Osteoblast (primary cell): ENCODE measurements at regions not wholly inside any gene's neighbourhood (a gene's known extent, or its start where the extent isn't known, plus 50 kb on each side); places are given as distances from the start of the nearest gene placed in this dataset.

Experiments
- DNase-seq: peaks from one replicate; pipeline ENCODE4 v3.0.0; 2011; ENCODE audit warnings: low spot score, mixed read lengths; ENCODE audit not compliant: insufficient read length; ENCODE audit errors: missing footprints
- H2AFZ ChIP-seq: 2 replicates; pipeline ENCODE4 v1.6.0; 2011; ENCODE audit warnings: mild to moderate bottlenecking, low read length
- H3K27ac ChIP-seq: 2 replicates; pipeline ENCODE4 v1.5.1; 2011; ENCODE audit warnings: mild to moderate bottlenecking, low read depth, low read length, moderate library complexity
- H3K27me3 ChIP-seq: 2 replicates; pipeline ENCODE4 v1.6.0; 2012; ENCODE audit warnings: mild to moderate bottlenecking, control low read depth, inconsistent platforms, low read length, moderate library complexity; ENCODE audit not compliant: insufficient read depth
- H3K36me3 ChIP-seq: 2 replicates; pipeline ENCODE4 v1.5.1; 2011; ENCODE audit warnings: mild to moderate bottlenecking, low read length, control low read depth, moderate library complexity; ENCODE audit not compliant: insufficient read depth
- H3K4me1 ChIP-seq: 2 replicates; pipeline ENCODE4 v1.5.1; 2011; ENCODE audit warnings: mild to moderate bottlenecking, low read length, control low read depth, moderate library complexity; ENCODE audit not compliant: insufficient read depth
- H3K4me2 ChIP-seq: 2 replicates; pipeline ENCODE4 v1.6.0; 2011; ENCODE audit warnings: mild to moderate bottlenecking, low read length; ENCODE audit not compliant: insufficient read depth
- H3K4me3 ChIP-seq: fragments of 200-600 bp; sonication (generic); 3 replicates; pipeline ENCODE4 v1.5.1; 2012; ENCODE audit warnings: mild to moderate bottlenecking, low read length, inconsistent platforms; ENCODE audit not compliant: insufficient read depth
- H3K79me2 ChIP-seq: 2 replicates; pipeline ENCODE4 v1.6.0; 2012; ENCODE audit warnings: mild to moderate bottlenecking, low read length, control low read depth, inconsistent platforms; ENCODE audit not compliant: insufficient read depth
- H3K9me3 ChIP-seq: 2 replicates; pipeline ENCODE4 v1.5.1; 2011; ENCODE audit warnings: low read depth, low read length, control low read depth
- H4K20me1 ChIP-seq: 2 replicates; pipeline ENCODE4 v1.6.0; 2012; ENCODE audit warnings: mild to moderate bottlenecking, low read length, control low read depth; ENCODE audit not compliant: insufficient read depth
- CTCF ChIP-seq: IDR thresholded peaks from 2 replicates; pipeline ENCODE4 v1.5.1; 2011; ENCODE audit warnings: mild to moderate bottlenecking, low read depth, low read length, moderate library complexity; ENCODE audit errors: extremely low read depth

GRCh38 chr2:217632043-217632442 is 370.8 kb downstream of the TNS1 start:
- Histone ChIP-seq H3K36me3 (no peaks in the 10 kb centered on the region), H3K4me2 (no peak overlapping the region)
- DNase-seq, result no peak

GRCh38 chr2:217631115-217631514 is 371.7 kb downstream of the TNS1 start:
- no peak overlapping the region for H3K4me3 ChIP-seq
- H3K79me2 ChIP-seq, result no peaks in the 10 kb centered on the region
- H3K9me3 ChIP-seq, result no peaks in the 10 kb centered on the region
- no peak overlapping the region for H3K4me2 ChIP-seq
- no peaks in the 10 kb centered on the region for H4K20me1 ChIP-seq
- peaks cover 12% of the 10 kb centered on the region for H3K27me3 ChIP-seq
- no peaks in the 10 kb centered on the region for H3K36me3 ChIP-seq
- DNase-seq, result no peak
- no peaks in the 10 kb centered on the region for H3K4me1 ChIP-seq
- H3K27ac ChIP-seq, result no peak overlapping the region
- TF ChIP-seq CTCF, result no peak
- no peak overlapping the region for H2AFZ ChIP-seq

More at GRCh38 chr2:217632043-217632442, 370.8 kb downstream of the TNS1 start:
- Histone ChIP-seq H4K20me1 (no peaks in the 10 kb centered on the region), H2AFZ (no peak overlapping the region), H3K79me2 (no peaks in the 10 kb centered on the region), H3K9me3 (no peaks in the 10 kb centered on the region), H3K27ac (no peak overlapping the region), H3K27me3 (peaks cover 12% of the 10 kb centered on the region), H3K4me1 (no peaks in the 10 kb centered on the region), H3K4me3 (no peak overlapping the region)
- TF ChIP-seq CTCF, result no peak

- no peak for TF ChIP-seq CTCF
- Histone ChIP-seq H3K9me3 (no peaks in the 10 kb centered on the region), H3K4me1 (no peaks in the 10 kb centered on the region), H4K20me1 (no peaks in the 10 kb centered on the region), H3K36me3 (no peaks in the 10 kb centered on the region), H3K27me3 (peaks cover 12% of the 10 kb centered on the region), H3K4me3 (no peak overlapping the region), H2AFZ (no peak overlapping the region), H3K4me2 (no peak overlapping the region), H3K27ac (no peak overlapping the region), H3K79me2 (no peaks in the 10 kb centered on the region)
- DNase-seq, result no peak
Measured at GRCh38 chr2:217629347-217629746, 373.4 kb downstream of the TNS1 start.

- Histone ChIP-seq H3K27ac (no peak overlapping the region), H2AFZ (no peak overlapping the region), H3K79me2 (no peaks in the 10 kb centered on the region), H3K9me3 (no peaks in the 10 kb centered on the region), H3K27me3 (peaks cover 11% of the 10 kb centered on the region), H3K4me2 (no peak overlapping the region), H3K4me3 (no peak overlapping the region), H3K4me1 (no peaks in the 10 kb centered on the region), H3K36me3 (no peaks in the 10 kb centered on the region), H4K20me1 (no peaks in the 10 kb centered on the region)
- no peak for TF ChIP-seq CTCF
- DNase-seq, result peak; percentile 15
Measured at GRCh38 chr2:217628061-217628460, 374.7 kb downstream of the TNS1 start.
